ENCODE measurements at regions not wholly inside any gene's neighbourhood (a gene's known extent, or its start where the extent isn't known, plus 50 kb on each side); places are given as distances from the start of the nearest gene placed in this dataset.

DNA sequence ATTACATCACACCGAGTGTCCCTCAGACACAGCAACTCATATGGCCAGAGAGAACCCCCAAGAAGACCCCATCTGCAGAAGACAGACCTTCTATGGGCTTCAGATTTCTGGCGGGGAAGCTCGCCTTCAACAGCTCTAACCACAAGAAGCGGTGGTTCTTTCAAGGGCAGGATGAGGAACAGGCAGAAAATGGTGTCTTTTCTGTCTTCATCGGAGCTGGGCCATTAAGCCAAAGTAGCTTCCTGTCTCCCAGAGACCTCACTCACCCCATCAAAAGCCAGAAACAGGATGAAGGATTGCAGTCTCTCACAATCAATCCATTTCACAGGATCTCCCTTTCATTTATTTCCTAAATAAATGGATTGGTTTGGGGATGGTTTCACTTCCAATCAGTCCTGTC is 149.1 kb downstream of the HERPUD2 start:
- H3K27ac Mint-ChIP-seq = no peak overlapping the region
- no peak overlapping the region for H3K27ac ChIP-seq (ENCODE audit: low read depth, low read length)
- no peaks in the 10 kb centered on the region for H3K36me3 ChIP-seq (ENCODE audit: insufficient read depth, low read length)
- no peaks in the 10 kb centered on the region for H3K27me3 ChIP-seq (ENCODE audit: insufficient read depth, low read length, poor library complexity, severe bottlenecking)
- ChIA-PET CTCF (interaction anchor here (1.1 kb wide), 1 partner anchor 8 kb away, joined by 3 read pairs; no protein-coding TSS in a partner anchor), POLR2A (no interaction called here)
- H3K4me3 ChIP-seq (ENCODE audit: low read length) = no peak overlapping the region
- no peaks in the 10 kb centered on the region for H3K9me3 ChIP-seq (ENCODE audit: low read length)
- no peak overlapping the region for H3K4me3 Mint-ChIP-seq
- H3K4me1 ChIP-seq (ENCODE audit: insufficient read depth, low read length) = no peaks in the 10 kb centered on the region
- no peaks in the 10 kb centered on the region for H3K4me1 Mint-ChIP-seq
- no peak for DNase-seq
- no peaks in the 10 kb centered on the region for H3K9me3 Mint-ChIP-seq
- no peaks in the 10 kb centered on the region for H3K36me3 Mint-ChIP-seq
- peaks cover 0 to 10% of the 10 kb centered on the region in 2 donors for H3K27me3 Mint-ChIP-seq

GRCh38 chr7:35544028-35544742 is 150.8 kb downstream of the HERPUD2 start:
- Histone ChIP-seq H3K36me3 (ENCODE audit: insufficient read depth, low read length) (no peaks in the 10 kb centered on the region), H3K9me3 (ENCODE audit: low read length) (no peaks in the 10 kb centered on the region), H3K4me3 (ENCODE audit: low read length) (no peak overlapping the region), H3K4me1 (ENCODE audit: insufficient read depth, low read length) (no peaks in the 10 kb centered on the region), H3K27ac (ENCODE audit: low read depth, low read length) (no peak overlapping the region), H3K27me3 (ENCODE audit: insufficient read depth, low read length, poor library complexity, severe bottlenecking) (no peaks in the 10 kb centered on the region)
- POLR2A ChIA-PET = no interaction called here
- Mint-ChIP-seq H3K4me3 (no peak overlapping the region), H3K9me3 (no peaks in the 10 kb centered on the region), H3K27ac (no peak overlapping the region), H3K27me3 (peaks cover under 1 to 14% of the 10 kb centered on the region in 2 donors), H3K36me3 (no peaks in the 10 kb centered on the region), H3K4me1 (no peaks in the 10 kb centered on the region)
- CTCF ChIA-PET = interaction anchor here (1.5 kb wide), 1 partner anchor 9 kb away, joined by 7 read pairs; no protein-coding TSS in a partner anchor
- DNase-seq = no peak

DNA sequence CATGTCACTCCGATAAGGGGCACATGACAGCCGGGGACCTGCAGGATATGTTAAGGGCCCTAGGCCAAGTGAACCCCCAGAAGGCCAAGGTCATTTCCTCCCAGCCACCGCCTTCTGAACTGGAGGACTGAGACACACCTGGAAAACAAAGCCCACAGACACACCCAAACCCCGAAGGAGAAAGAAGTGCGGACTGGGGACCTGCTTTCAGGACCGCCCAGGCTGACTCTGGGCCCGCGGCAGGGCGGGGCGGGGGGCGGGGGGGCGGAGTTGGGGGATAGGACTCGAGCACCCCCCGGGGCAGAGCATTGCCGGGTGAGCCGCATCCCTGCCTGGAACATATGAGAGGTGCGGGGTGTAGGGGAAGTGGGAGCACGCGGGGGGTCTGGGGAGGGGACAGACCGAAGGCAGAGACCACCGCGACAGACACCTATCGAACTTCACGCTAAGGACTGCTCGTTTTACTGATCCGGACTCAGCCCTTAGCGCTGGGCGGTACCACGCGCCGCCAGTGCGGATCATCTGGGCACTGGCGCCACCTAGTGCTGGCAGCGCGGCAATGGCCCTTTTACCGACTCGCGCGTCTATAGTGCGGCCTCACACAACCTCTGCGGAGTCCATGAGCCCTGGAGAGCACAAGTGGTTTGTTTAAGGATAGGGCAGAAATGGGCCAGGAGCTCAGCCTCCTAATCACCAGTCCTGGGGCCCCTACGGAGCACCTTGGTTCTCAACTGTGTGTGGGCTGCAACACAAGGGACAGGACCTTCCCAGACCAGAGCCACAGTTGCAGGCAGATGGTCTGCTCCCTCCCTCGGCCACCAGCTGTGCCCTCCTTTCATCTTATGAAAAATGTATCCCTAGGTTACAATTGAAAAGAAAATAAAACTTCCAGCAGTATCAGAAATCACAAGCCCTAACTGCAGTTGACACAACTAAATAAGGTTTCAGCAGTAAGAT is 157.6 kb downstream of the HERPUD2 start:
- Mint-ChIP-seq H3K27ac (peak overlapping the region in 1 of 8 donors; percentile 66), H3K27me3 (peaks cover 9 to 27% of the 10 kb centered on the region in 2 donors), H3K36me3 (no peaks in the 10 kb centered on the region), H3K4me1 (peaks cover 0 to 5% (median 0%) of the 10 kb centered on the region in 3 donors), H3K9me3 (no peaks in the 10 kb centered on the region), H3K4me3 (peak overlapping the region; percentile 71 to 92 (median 85))
- no peaks in the 10 kb centered on the region for H3K27me3 ChIP-seq (ENCODE audit: insufficient read depth, low read length, poor library complexity, severe bottlenecking)
- DNase-seq = peak; percentile 63 to 80 (median 68)
- H3K4me3 ChIP-seq (ENCODE audit: low read length) = no peak overlapping the region
- no peaks in the 10 kb centered on the region for H3K36me3 ChIP-seq (ENCODE audit: insufficient read depth, low read length)
- H3K27ac ChIP-seq (ENCODE audit: low read depth, low read length) = no peak overlapping the region
- CTCF ChIA-PET = interaction anchor here (0.7 to 1.6 kb wide), 4 partner anchors 9 to 112 kb away, joined by 3 to 4 read pairs (median 4); no protein-coding TSS in a partner anchor
- H3K9me3 ChIP-seq (ENCODE audit: low read length) = no peaks in the 10 kb centered on the region
- POLR2A ChIA-PET = no interaction called here
- no peaks in the 10 kb centered on the region for H3K4me1 ChIP-seq (ENCODE audit: insufficient read depth, low read length)

- DNase-seq = no peak
- H3K9me3 Mint-ChIP-seq = no peaks in the 10 kb centered on the region
- H3K27me3 Mint-ChIP-seq = peaks cover 9 to 31% of the 10 kb centered on the region in 2 donors
- H3K4me3 Mint-ChIP-seq = peak overlapping the region; percentile 3 to 88 (median 16)
- Histone ChIP-seq H3K4me3 (ENCODE audit: low read length) (no peak overlapping the region), H3K9me3 (ENCODE audit: low read length) (no peaks in the 10 kb centered on the region), H3K27ac (ENCODE audit: low read depth, low read length) (no peak overlapping the region), H3K4me1 (ENCODE audit: insufficient read depth, low read length) (no peaks in the 10 kb centered on the region), H3K27me3 (ENCODE audit: insufficient read depth, low read length, poor library complexity, severe bottlenecking) (no peaks in the 10 kb centered on the region), H3K36me3 (ENCODE audit: insufficient read depth, low read length) (no peaks in the 10 kb centered on the region)
- CTCF ChIA-PET = interaction anchor here (2.3 kb wide), 1 partner anchor 8 kb away, joined by 7 read pairs; no protein-coding TSS in a partner anchor
- no peaks in the 10 kb centered on the region for H3K36me3 Mint-ChIP-seq
- H3K4me1 Mint-ChIP-seq = peaks cover 0 to 5% (median 0%) of the 10 kb centered on the region in 3 donors
- POLR2A ChIA-PET = no interaction called here
- H3K27ac Mint-ChIP-seq = peak overlapping the region in 1 of 8 donors; percentile 55
These were observed 158.5 kb downstream of the HERPUD2 start for GRCh38 chr7:35536396-35536826.

DNA sequence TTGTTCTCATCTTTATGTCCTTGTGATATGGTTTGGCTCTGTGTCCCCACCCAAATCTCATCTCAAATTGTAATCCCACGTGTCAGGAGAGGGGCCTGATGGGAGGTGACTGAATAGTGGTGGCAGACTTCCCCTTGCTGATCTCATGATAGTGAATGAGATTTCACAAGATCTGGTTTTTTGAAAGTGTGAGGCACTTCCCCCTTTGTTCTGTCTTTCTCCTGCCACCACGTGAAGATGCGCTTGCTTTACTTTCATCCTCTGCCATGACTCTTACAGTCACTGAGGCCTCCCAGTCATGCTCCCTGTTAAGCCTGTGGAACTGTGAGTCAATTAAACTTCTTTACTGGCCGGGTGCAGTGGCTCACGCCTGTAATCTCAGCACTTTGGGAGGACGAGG is 161.0 kb downstream of the HERPUD2 start:
- Histone ChIP-seq H3K4me3 (ENCODE audit: low read length) (no peak overlapping the region), H3K4me1 (ENCODE audit: insufficient read depth, low read length) (no peaks in the 10 kb centered on the region), H3K9me3 (ENCODE audit: low read length) (no peaks in the 10 kb centered on the region), H3K36me3 (ENCODE audit: insufficient read depth, low read length) (no peaks in the 10 kb centered on the region), H3K27ac (ENCODE audit: low read depth, low read length) (no peak overlapping the region), H3K27me3 (ENCODE audit: insufficient read depth, low read length, poor library complexity, severe bottlenecking) (no peaks in the 10 kb centered on the region)
- Mint-ChIP-seq H3K9me3 (no peaks in the 10 kb centered on the region), H3K27me3 (peaks cover 8 to 27% of the 10 kb centered on the region in 2 donors), H3K27ac (no peak overlapping the region), H3K4me3 (no peak overlapping the region), H3K4me1 (peaks cover 0 to 5% (median 0%) of the 10 kb centered on the region in 3 donors), H3K36me3 (no peaks in the 10 kb centered on the region)
- DNase-seq = no peak
- ChIA-PET CTCF (interaction anchor here (3.4 kb wide), 1 partner anchor 14 kb away, joined by 17 read pairs; no protein-coding TSS in a partner anchor), POLR2A (no interaction called here)

- no peaks in the 10 kb centered on the region for H3K36me3 Mint-ChIP-seq
- POLR2A ChIA-PET = no interaction called here
- Histone ChIP-seq H3K4me3 (ENCODE audit: low read length) (no peak overlapping the region), H3K9me3 (ENCODE audit: low read length) (no peaks in the 10 kb centered on the region), H3K27me3 (ENCODE audit: insufficient read depth, low read length, poor library complexity, severe bottlenecking) (no peaks in the 10 kb centered on the region), H3K4me1 (ENCODE audit: insufficient read depth, low read length) (no peaks in the 10 kb centered on the region), H3K27ac (ENCODE audit: low read depth, low read length) (no peak overlapping the region), H3K36me3 (ENCODE audit: insufficient read depth, low read length) (no peaks in the 10 kb centered on the region)
- peaks cover 15 to 36% of the 10 kb centered on the region in 2 donors for H3K27me3 Mint-ChIP-seq
- no peaks in the 10 kb centered on the region for H3K4me1 Mint-ChIP-seq
- no peaks in the 10 kb centered on the region for H3K9me3 Mint-ChIP-seq
- H3K4me3 Mint-ChIP-seq = no peak overlapping the region
- DNase-seq = no peak
- no peak overlapping the region for H3K27ac Mint-ChIP-seq
- CTCF ChIA-PET = no interaction called here
These were observed 164.5 kb downstream of the HERPUD2 start for GRCh38 chr7:35530124-35531109.

GRCh38 chr7:35529713-35530112 is 165.2 kb downstream of the HERPUD2 start:
- H3K9me3 ChIP-seq (ENCODE audit: low read length) = no peaks in the 10 kb centered on the region
- H3K27me3 ChIP-seq (ENCODE audit: insufficient read depth, low read length, poor library complexity, severe bottlenecking) = no peaks in the 10 kb centered on the region
- no peak overlapping the region for H3K27ac ChIP-seq (ENCODE audit: low read depth, low read length)
- no peaks in the 10 kb centered on the region for H3K4me1 ChIP-seq (ENCODE audit: insufficient read depth, low read length)
- Mint-ChIP-seq H3K4me1 (no peaks in the 10 kb centered on the region), H3K27ac (no peak overlapping the region), H3K9me3 (no peaks in the 10 kb centered on the region), H3K27me3 (peaks cover 15 to 42% of the 10 kb centered on the region in 2 donors), H3K36me3 (no peaks in the 10 kb centered on the region), H3K4me3 (no peak overlapping the region)
- no peak overlapping the region for H3K4me3 ChIP-seq (ENCODE audit: low read length)
- ChIA-PET POLR2A (no interaction called here), CTCF (no interaction called here)
- no peak for DNase-seq
- H3K36me3 ChIP-seq (ENCODE audit: insufficient read depth, low read length) = no peaks in the 10 kb centered on the region
